HUES64 (cell line): ENCODE measurements at regions not wholly inside any gene's neighbourhood (a gene's known extent, or its start where the extent isn't known, plus 50 kb on each side); places are given as distances from the start of the nearest gene placed in this dataset.
A peak's percentile ranks its signal among the peaks of the same experiment; 100 is the strongest.

Source experiments
- H3K27ac ChIP-seq: 2 replicates; pipeline ENCODE4 v1.7.0; 2013; ENCODE audit warnings: low read depth, low read length, inconsistent platforms
- H3K27me3 ChIP-seq: 2 replicates; pipeline ENCODE4 v1.6.1; 2013; ENCODE audit warnings: mild to moderate bottlenecking, low read length; ENCODE audit not compliant: insufficient read depth
- H3K36me3 ChIP-seq: 2 replicates; pipeline ENCODE4 v1.6.1; 2013; ENCODE audit warnings: mild to moderate bottlenecking, low read length; ENCODE audit not compliant: insufficient read depth
- H3K4me1 ChIP-seq: 2 replicates; pipeline ENCODE4 v1.6.1; 2013; ENCODE audit warnings: mild to moderate bottlenecking, low read length, moderate library complexity; ENCODE audit not compliant: insufficient read depth
- H3K4me3 ChIP-seq: 2 replicates; pipeline ENCODE4 v1.5.1; 2013; ENCODE audit warnings: mild to moderate bottlenecking, low read length, moderate library complexity
- H3K9ac ChIP-seq: 2 replicates; pipeline ENCODE4 v1.6.1; 2013; ENCODE audit warnings: mild to moderate bottlenecking, low read depth, low read length
- H3K9me3 ChIP-seq: 2 replicates; pipeline ENCODE4 v1.6.1; 2013; ENCODE audit warnings: low read depth, low read length; ENCODE audit not compliant: insufficient read depth
- WGBS: fragments of 150-250, 120-280 bp; methylation state at CpG from one replicate; pipeline ENCODE4 v1.1.7; 2013; ENCODE audit warnings: missing lambda C conversion rate; 5-methylcytosine and 5-hydroxymethylcytosine counted together

DNA sequence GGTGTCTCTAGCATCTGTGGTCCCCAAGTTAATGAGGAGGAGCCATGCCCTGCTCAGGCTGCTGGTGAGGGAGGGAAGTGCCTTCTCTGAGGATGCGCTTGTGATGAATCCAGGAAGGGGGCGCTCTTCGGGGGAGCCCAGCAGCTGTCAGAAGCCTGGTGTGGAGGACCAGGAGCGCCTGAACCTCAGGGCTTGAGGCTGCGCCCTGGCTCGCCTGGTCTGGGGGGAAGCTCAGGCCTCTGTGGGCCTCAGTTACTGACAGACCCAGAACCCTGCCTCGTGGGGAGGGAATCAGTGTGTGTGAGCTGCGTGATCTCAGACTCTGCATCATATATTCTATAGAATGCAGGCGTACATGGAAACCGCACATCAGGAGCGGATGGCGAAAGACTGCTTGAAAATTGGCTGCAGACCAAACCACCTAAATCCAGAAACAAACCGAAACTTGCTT is 126.1 kb downstream of the SEC14L1 start:
- Histone ChIP-seq H3K4me3 (no peak overlapping the region), H3K9me3 (no peaks in the 10 kb centered on the region), H3K27me3 (no peaks in the 10 kb centered on the region), H3K27ac (no peak overlapping the region), H3K4me1 (peaks cover 8% of the 10 kb centered on the region; the same call in 1 of the 2 replicates), H3K9ac (no peak overlapping the region), H3K36me3 (no peaks in the 10 kb centered on the region)
- WGBS, result 83% methylated on average over 12 of the region's 13 CpGs

DNA sequence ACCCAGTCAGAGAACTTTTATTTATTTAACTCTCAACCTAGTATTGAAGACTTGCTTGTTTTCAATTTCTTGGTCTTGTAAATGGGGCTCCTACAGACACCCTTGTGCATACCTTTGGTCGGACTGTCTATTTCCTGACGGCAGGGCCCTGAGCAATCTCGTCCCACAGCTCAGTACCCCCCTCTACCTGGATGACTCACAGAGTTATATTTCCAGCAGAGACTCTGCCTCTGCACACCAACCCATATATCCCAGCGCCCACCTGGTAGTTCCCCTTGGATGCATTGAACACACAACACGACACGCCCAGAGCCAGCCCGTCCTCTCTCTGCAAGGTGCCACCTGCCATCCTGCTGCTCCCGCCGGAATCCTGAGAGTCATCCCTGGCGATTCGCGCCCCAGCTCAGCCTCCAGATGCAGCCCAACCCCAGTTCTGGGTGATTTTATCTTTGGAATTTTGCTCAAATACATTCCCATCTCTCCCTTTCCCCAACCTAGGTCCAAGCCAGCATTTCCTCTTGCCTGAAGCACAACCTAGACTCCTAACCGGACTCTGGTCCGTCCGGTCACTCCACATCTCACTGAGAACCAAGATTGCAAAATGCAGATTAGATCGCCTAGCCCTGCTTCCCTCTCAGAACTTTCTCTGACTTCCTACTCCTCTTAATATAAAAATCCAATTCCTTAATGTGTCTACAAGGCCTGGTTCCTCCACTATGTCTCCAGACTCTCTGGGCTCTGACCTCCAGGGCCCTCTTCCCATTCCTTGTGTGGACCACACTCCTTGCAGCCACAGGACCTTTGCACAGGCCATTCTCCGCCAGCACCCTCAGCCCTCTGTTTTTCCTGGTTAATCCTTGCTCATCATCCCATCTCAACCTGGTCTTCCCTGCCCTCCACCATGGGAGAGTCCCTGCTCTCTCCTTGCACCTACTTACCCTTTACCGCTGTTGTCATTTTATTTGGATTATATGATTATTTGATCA is 129.2 kb downstream of the SEC14L1 start:
- H3K4me1 ChIP-seq, result no peaks in the 10 kb centered on the region
- H3K27ac ChIP-seq, result no peak overlapping the region
- H3K27me3 ChIP-seq, result no peaks in the 10 kb centered on the region
- WGBS, result 86% methylated on average over 17 of the region's 18 CpGs
- no peak overlapping the region for H3K4me3 ChIP-seq
- H3K9ac ChIP-seq, result no peak overlapping the region
- no peaks in the 10 kb centered on the region for H3K36me3 ChIP-seq
- H3K9me3 ChIP-seq, result no peaks in the 10 kb centered on the region

GRCh38 chr17:77271411-77271810 is 130.6 kb downstream of the SEC14L1 start:
- Histone ChIP-seq H3K27ac (no peak overlapping the region), H3K9ac (no peak overlapping the region), H3K27me3 (no peaks in the 10 kb centered on the region), H3K4me1 (no peaks in the 10 kb centered on the region), H3K4me3 (no peak overlapping the region), H3K9me3 (no peaks in the 10 kb centered on the region), H3K36me3 (no peaks in the 10 kb centered on the region)
- 92% methylated on average over 8 of the region's 8 CpGs for WGBS

DNA sequence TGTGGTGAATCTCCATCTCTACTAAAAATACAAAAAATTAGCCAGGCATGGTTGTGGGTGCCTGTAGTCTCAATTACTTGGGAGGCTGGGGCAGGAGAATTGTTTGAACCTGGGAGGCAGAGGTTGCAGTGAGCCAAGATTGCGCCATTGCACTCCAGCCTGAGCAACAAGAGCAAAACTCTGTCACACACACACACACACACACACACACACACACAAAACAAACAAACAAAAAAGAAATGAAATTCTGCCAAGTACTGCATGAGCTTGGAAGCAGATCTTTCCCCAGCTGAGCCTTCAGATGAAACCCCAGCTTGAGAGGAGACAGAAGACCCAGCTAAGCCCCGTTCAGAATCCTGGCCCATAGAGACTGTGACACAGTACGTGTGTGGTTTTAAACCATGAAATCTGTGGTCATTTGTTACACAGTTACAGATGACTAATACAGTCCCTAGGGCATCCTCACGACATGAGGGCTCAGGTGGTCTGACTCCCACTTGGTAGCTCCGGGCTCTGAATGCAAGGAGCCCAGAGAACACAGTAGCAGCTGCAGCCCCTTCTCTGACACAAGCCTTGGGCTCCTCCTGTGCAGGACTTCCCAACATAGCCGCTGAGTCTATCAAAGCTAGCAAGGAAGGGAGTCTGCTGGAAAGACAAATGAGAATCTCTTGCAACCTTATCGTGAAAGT is 132.8 kb downstream of the SEC14L1 start:
- H3K9me3 ChIP-seq, result no peaks in the 10 kb centered on the region
- H3K4me1 ChIP-seq, result no peaks in the 10 kb centered on the region
- no peak overlapping the region for H3K27ac ChIP-seq
- no peaks in the 10 kb centered on the region for H3K36me3 ChIP-seq
- 82% methylated on average over 7 of the region's 7 CpGs for WGBS
- no peak overlapping the region for H3K4me3 ChIP-seq
- no peak overlapping the region for H3K9ac ChIP-seq
- no peaks in the 10 kb centered on the region for H3K27me3 ChIP-seq

GRCh38 chr17:77274096-77274845 is 133.5 kb downstream of the SEC14L1 start:
- no peak overlapping the region for H3K4me3 ChIP-seq
- no peak overlapping the region for H3K9ac ChIP-seq
- no peaks in the 10 kb centered on the region for H3K36me3 ChIP-seq
- 93% methylated on average over 17 of the region's 17 CpGs for WGBS
- no peaks in the 10 kb centered on the region for H3K4me1 ChIP-seq
- no peaks in the 10 kb centered on the region for H3K9me3 ChIP-seq
- H3K27ac ChIP-seq, result no peak overlapping the region
- peaks cover 2% of the 10 kb centered on the region for H3K27me3 ChIP-seq

DNA sequence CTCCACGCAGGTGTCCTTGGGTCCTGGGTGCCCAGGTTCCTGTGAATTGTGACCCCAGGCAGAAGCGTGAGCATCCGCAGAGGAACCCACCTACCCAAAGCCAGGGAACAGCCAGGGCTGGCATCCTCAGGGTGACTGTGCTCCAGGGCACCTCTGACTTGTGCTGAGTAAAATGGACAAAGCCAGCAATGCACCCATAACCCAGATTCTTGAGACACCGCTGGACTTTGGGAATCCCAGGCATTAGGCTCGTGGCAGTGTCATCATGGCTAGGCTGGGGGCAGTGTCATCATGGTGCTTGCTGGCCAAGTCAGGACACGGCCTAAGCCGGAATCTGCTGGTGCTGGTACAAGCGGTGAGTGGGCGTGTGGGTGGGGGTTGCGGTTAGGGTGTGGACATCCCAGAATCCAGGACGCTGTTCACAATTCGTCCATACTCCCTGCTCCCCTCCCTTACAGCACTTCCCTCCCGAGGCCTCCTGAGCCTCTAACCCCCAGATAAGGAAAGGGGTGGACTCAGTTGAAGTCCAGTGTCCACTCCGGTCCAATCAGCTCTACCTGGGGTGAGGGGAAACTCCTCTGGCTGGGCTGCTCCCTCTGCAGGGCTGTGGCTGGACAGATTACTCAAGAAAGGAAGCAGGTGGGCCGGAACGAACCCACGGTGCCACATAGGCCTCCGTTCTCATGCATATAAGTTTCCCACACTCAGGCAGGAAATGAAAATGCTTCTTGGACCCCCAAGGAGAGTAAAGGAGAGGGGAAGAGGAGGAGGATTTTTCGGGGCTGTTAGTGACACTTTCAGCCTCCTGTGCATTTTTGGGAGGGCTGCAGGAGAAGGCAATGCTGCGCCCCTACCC is 138.9 kb downstream of the SEC14L1 start:
- Histone ChIP-seq H3K9me3 (no peaks in the 10 kb centered on the region), H3K4me1 (peaks cover 20% of the 10 kb centered on the region), H3K9ac (no peak overlapping the region), H3K27ac (no peak overlapping the region), H3K27me3 (peaks cover 29% of the 10 kb centered on the region), H3K36me3 (no peaks in the 10 kb centered on the region), H3K4me3 (peak overlapping the region; percentile 45)
- 66% methylated on average over 16 of the region's 20 CpGs for WGBS

DNA sequence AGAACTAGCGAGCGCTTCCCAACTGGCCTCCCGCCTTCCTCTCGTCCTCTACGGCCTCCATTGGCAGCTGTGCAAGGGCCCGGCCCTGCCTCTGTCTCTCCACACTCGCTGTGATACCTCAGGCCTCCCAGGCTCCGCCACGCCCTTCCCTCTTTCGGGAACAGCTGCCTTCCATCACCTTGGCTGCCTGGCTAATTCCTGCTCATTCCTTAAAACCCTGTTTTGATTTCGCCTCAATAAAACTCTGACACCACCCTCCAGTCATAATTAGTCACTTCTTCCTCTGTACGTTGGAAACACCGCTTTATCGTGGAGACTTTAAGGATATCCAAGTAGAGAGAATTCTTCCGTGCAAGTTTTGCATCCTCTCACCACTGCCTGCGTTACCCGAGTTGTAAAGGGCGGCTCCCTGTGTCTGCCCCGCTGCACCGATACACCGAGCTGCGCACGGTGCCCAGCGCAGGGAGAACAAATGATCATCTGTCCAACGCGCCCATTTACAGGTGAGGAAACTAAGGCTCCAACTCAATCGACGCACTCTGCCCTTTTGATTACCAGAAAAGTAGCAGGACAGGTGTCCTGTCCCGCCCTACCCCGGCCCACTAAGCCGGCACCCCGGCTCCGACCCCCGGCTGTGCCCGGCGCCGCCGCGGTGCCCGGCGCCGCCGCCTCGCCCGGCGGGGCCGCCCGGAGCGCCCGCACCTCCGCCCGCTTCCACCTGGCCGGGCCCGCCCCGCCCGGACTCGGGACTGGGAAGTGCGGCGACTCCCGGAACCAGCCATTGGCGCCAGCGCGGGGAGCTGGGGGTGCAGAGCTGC is 139.7 kb downstream of the SEC14L1 start:
- Histone ChIP-seq H3K27ac (no peak overlapping the region), H3K9me3 (no peaks in the 10 kb centered on the region), H3K4me1 (peaks cover 20% of the 10 kb centered on the region), H3K9ac (no peak overlapping the region), H3K4me3 (peak overlapping the region; percentile 45), H3K27me3 (peaks cover 29% of the 10 kb centered on the region), H3K36me3 (no peaks in the 10 kb centered on the region)
- 7% methylated on average over 63 of the region's 63 CpGs for WGBS

DNA sequence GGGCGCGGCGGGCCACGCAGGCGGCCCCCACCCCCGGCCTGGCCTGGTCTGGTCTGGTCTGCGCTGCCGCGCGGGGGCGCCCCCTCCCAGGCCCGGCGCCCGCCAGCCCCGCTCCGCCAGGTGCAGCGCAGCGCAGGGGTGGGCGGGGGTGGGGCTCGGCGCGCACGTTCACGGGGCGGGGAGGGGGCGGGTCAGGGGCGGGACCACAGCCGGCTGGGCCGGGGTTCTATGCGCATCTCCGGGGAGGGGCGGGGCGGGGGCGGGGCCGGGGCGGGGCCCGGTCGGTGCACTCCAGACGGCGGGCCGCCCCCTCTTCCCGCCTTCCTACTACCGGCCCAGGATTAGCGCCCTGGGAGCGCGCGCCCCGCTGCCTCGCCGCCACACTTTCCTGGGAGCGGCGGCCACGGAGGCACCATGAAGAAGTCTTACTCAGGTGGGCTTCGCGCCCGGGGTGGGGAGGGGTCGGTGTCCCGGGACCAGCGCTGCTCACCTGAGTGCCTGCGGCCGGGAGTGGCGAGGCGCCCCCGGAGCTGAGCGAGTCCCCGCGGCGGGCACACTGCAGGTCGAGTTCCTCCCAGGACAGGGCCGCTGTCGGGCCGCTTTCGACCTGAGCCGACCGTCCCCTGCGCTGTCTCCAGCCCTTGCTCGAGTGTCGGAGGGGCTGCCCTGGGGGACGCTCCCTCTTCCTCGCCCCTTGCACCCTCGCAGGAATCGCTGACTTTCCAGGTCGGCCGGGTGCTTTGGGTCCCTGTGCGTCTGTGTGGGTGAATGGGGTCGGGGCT is 140.5 kb downstream of the SEC14L1 start:
- WGBS, result under 1% methylated on average over 86 of the region's 86 CpGs
- Histone ChIP-seq H3K9ac (peak overlapping the region; percentile 66), H3K4me3 (peak overlapping the region; percentile 73), H3K4me1 (peaks cover 20% of the 10 kb centered on the region), H3K27ac (no peak overlapping the region), H3K9me3 (no peaks in the 10 kb centered on the region), H3K36me3 (no peaks in the 10 kb centered on the region), H3K27me3 (peaks cover 29% of the 10 kb centered on the region)

DNA sequence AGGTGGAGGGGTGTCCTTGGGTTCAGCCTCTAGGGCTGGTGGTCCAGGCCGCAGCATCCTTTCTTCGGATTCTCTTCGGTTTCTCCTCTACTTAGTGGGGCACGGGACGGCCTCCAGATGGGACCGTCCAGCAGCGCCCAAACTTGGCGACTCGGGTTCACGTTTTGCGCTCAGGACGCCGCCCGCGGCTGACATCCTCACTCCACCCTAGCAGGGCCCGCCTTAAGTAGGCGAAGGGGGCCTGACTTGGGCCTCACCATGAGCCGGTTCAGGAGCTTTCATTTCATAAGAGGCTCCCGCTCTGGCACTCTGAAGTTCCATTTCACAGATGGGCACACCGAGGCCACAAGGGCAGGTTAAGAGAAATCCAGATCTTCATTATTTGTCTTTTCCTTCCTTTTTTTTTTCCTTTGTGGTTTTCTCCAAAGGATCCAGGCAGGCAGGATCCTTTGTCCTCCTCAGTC is 141.2 kb downstream of the SEC14L1 start:
- Histone ChIP-seq H3K36me3 (no peaks in the 10 kb centered on the region), H3K4me1 (peaks cover 20% of the 10 kb centered on the region), H3K27ac (no peak overlapping the region), H3K27me3 (peaks cover 29% of the 10 kb centered on the region), H3K4me3 (peak overlapping the region; percentile 73), H3K9ac (peak overlapping the region; percentile 66), H3K9me3 (no peaks in the 10 kb centered on the region)
- 12% methylated on average over 20 of the region's 20 CpGs for WGBS
